ENCODE measurements at regions not wholly inside any gene's neighbourhood (a gene's known extent, or its start where the extent isn't known, plus 50 kb on each side); places are given as distances from the start of the nearest gene placed in this dataset.

DNA sequence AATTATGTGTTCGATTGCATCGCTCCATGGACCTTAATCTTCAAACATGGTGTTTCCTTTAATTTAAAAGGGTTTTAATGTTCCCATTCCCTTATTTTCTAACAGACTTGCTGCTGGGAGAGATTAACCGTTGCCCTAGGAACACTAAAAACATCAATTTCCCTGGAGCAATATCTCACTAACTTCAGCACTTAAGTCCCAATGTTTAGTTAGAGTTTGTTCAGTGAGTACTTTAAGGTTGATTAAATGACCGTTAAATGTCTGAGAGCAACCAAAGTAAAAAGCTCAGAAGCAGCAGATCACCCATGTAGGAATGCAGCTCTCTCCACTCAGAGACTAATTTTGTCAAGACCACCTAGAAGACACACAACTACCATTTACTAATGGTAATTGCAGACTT, 111.2 kb upstream of the PDE5A start:
- DNase-seq: no peak

DNA sequence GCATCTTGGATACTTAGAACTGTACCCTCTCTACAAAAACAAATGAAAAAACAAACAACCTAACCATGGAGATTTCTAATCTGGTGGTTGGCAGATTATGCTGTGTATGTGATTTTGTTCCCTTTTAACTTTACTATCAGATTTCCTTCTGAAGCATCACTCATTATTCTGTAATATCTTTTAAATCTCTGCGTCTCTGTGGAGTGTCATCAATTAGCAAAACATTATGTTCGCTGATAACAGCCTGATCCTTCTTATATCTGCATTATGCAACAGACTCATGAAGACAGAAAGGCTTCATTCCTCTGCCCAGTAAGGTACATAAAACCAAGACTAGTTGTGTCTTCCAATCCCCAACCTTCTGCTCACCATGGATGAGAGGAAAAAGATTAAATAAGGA, 110.3 kb upstream of the PDE5A start:
- DNase-seq: no peak

DNA sequence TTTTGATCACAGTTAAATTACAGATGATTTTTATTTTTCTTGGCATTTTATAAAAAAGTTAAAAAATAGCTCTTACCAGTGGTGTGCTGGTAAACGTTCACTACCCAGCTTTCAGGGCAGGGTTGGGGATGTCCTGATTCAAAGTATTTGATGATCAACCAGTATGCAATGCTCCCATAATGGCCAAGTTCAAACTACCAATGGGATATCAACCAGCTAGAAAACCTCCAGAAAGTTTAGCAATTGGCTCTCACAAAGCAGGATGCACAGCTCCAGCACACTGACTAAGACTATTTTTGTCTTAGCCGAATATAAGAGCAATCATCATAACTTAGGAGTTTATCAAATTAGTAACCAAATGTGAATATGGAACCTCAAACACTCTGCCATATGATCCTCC, 108.0 kb upstream of the PDE5A start:
- DNase-seq: no peak

DNA sequence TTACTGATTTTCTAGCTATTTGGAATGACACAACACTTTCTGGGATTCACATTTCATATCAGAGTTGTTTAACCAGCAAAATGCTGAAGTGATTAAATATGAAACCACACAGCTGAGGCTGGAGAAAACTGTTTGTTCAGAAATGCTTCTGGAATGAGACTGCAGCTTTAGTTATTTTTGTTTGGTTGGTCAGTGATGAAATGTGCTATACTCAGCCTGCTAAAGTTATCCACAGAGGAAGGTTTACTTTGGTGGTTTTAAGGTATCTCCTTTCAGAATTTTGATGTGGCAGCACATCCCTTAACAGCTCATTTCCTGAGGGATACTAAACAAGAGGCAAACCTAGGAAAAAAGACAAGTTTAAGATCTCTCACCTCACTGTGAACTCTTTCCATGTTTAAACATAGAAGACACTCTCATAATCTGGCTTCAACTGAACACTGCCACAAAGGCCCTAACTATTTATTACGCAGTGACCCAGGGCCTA, 106.6 kb upstream of the PDE5A start:
- DNase-seq: no peak

DNA sequence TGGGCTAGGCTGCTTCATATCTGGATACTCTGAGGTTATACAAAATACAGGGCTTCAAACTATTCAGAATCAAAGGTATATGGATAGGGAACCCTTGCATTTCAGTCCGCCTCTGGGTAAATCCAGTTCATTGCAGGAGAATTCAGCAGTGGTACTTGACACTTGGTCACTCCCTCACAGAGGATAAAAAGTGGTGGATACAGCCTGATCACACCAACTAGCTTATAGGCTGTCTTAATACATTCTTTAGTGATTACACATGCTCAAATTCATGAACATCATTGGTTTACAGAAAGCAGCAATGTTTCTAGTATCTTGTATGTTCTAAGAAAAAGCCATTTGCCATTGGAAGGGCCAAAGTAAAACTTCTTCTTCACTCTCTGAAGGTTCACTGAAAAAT, 104.8 kb upstream of the PDE5A start:
- no peak for DNase-seq

DNA sequence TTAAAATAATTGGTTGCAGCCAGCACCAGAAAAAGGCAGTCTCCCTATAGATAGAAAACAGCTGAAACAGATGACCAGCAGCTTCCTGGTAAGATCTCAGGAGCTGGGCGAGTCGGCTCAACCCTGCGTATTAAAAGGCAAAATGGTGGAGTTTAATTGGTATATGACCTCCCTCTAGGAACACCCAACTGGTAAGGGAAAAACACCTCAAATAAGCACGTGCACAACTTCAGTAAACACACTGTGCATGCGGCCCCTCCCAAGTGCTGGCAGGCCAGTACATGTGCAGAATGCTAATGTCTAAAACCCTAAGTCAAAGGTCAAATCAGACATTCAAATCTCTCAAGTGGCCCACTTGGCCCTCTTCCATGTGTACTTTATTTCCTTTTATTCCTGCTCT, 103.2 kb upstream of the PDE5A start:
- no peak for DNase-seq

DNA sequence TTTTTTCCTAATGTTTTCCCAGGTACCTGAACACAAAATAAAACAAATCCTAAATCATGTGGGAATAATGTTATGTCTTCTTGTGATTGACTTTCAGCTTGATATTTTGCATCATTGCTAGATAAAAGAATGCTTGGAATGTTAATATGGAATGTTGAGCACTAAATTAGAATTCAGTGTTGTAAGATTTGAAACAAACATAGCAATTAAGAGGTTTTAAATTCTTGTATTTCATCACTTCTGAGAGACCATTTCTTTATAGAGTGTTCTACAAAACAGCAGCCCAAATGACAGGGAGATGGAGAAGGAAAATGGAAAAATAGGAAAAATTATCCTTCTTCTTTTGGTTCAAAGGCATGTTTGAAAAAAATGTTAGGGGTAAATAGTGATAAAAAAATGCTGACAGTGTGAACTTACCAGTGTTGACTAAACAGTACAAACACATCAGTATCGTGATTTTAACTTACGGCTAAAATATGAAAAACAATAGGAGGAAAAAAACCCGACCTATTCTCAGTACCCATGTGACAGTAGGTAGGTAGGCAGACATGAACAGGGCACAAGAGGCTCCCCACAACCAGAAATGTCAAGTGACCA, 102.6 kb upstream of the PDE5A start:
- no peak for DNase-seq

DNA sequence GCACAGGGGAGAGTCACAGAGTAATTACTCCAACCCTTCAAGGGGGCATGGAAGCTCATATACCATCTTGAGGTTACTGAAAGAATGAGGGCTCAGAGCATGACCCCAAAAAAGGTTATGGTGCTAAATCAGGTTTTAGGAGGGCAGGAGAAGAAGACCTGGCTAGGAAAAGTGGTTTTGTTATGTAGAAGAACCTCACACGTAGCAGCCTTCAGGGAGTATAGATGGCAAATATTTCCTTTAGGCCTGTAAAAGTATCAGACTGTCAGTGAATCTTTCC, 102.0 kb upstream of the PDE5A start:
- no peak for DNase-seq

DNA sequence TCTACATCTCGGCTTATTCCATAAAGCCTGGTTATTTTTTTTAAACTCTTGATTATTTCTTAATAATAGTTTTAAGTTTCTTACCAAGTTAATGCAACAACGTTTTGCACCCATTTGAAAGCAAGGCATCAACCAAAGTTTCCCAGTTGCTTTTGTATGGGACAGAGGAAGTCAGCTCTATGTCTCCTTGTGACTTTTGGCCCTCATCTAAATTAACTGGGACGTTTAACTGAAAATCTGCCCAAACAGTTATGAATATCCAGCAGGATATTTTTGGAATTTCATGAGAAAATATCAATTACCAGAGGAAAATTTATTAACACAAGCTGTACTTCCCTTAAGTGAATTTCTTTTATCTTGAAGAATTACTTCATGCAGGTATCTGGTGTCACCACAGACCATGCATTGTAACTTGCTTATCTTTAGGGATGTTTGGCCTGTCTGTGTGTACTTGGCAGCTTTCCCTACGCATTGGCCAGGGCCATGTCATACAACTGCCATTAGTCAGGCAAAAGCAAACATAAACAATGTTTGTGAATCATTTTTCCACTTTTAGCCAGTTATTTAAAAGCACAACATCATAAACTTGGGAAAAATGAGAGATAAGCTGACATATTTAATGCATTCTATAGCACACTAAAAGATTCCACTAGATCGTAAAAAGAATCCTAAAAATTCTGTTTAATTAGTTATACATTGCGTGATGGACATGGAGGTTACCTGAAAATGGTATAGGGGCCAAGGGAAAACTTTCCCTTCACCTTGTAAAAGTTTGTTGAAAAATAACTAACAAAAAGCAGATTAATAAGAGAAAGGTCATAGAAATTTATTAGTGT, 101.4 kb upstream of the PDE5A start:
- no peak for DNase-seq

DNA sequence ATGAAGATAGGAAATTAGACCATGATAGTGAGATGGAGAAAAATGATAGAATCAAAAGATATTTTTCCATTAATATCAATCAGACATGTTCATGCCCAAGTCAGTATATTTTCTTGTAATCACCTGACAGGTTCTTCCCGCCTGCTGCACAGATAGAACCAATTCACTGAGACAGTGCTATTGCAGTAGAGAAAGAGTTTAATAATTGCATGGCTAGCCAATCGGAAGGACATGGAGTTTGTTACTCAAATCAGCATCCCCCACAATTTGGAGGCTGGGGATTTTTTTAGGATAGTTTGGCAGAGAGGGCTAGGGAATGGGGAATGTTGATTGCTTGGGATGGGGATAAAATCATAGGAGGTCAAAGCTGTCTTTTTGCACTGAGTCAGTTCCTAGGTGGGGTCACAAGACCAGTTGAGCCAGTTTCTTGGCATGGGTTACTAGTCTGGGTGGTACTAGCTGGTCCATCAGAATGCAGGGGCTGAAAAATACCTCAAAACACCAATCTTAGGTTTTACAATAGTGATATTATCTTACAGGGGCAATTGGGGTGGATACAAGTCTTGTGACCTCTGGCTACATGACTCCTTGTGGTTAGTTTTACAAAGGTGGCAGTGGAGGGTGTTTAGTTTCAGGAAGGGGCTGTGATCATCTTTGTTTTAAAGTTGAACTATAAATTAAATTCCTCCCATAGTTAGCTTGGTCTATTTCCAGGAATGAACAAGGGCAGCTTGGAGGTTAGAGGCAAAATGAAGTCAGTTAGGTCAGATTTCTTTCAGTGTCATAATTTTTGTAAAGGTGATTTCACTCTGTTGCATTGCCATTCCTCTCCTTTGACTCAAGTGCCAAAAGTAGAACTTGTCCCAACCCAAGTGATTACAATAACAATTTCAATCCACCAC, 100.3 kb upstream of the PDE5A start:
- DNase-seq: no peak

DNA sequence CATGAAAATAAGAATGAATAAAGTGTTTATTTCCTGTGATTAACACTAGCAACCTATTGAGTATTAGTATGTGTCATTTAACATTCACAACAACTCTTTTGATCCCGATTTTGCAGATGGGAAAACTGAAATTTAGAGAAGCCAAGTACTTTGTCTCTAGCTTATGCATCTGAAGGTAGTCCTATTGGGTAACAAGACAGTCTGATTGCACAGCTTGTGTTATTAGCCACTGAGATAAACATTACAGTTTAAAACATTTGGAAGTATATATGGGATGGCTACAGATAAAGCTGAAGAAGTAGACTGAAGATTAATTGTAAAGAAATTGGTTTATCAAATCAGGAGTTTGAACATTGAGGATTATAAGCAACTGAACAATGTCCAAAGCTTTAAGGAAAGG, 99.6 kb upstream of the PDE5A start:
- no peak for DNase-seq

DNA sequence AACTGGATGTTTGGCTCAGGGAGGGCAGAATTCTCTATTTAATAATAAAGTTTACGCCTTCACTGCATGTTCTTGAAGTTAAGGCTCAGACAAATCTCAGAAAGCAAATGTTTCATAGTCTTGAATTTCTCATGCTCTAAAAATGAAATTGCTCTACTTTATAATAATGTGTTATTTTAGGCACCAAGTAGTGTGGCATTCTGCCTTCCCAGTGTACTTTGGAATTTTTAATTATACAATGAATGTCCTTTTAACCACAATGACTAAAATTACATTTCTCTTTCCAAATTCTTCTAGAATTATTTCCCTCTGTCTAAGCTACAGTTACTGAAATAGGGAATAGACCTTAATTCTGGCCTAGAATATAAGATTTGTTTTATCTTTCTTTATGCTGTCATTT, 97.9 kb upstream of the PDE5A start:
- no peak for DNase-seq

DNA sequence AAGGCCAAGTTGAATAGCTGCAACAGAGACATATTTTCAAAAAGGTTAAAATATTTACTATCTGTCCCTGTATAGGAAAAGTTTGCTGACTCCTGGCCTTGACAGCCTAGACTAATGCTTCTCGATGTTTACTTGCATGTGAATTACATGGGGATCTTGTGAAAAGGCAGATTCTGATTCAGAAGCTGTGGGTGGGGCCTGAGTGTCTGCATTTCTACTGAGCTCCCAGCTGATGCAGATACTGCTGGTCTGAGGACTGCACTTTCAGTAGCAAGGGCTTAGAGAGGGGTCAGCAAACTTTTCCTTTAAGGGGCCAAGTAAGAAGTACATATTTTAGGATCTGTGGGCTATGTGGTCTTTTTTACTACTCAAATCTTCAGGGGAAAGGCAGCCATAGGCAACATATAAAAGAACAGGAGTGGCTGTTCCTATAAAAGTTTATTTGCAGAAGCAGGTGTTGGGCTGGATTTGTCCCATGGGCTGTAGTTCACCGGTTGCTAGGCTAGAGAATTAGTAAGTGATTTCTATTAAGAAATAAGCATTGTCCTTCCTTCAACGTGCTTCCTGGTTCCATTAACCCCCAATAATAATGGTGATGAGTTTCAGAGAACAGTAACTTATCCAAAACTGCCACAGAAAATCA, 97.2 kb upstream of the PDE5A start:
- DNase-seq: no peak

DNA sequence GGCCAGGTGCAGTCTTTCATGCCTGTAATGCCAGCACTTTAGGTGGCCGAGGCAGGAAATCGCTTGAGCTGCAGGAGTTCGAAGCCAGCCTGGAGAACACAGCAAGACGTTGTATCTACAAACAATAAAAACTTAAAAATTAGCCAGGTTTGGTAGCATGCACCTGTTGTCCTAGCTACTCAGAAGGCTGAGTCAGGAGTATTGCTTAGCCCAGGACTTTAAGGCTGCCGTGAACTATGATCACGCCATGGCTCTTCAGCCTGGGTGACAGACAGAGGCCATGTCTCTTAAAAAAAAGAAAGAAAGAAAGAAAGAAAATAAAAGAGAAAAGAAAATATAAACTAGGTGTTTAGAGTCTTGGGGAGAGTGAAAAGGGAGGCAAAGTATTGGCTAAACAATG, 96.4 kb upstream of the PDE5A start:
- DNase-seq: no peak

DNA sequence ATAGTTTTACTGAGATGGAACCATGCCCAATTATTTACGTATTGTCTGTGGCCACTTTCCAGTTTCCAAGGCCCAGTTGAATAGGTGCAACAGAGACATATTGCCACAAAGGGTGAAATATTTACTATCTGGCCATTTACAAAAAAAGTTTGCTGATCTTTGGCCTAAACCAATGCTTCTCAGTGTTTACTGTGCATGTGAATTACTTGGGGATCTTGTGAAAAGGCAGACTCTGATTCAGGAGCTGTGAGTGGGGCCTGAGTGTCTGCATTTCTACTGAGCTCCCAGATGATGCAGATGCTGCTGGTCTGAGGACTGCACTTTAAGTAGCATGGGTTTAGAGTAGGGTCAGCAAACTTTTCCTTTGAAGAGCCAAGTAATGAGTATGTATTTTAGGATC, 94.1 kb upstream of the PDE5A start:
- no peak for DNase-seq

DNA sequence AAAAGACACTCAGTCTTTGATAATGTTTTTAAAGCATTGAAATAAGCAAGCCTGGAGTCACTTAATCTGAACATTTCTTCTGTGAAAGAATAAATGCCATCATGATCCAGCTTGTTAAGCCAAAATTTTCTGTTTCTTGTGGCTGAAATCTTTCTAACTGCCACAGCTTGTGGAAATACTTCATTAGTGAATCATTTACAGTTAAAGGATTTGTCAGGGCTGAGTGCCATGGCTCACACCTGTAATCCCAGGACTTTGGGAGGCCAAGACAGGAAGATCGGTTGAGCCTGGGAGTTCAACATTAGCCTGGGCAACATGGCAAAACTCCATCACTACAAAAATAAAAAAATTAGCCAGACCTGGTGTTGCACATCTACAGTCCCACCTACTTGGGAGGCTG, 93.3 kb upstream of the PDE5A start:
- DNase-seq: no peak

DNA sequence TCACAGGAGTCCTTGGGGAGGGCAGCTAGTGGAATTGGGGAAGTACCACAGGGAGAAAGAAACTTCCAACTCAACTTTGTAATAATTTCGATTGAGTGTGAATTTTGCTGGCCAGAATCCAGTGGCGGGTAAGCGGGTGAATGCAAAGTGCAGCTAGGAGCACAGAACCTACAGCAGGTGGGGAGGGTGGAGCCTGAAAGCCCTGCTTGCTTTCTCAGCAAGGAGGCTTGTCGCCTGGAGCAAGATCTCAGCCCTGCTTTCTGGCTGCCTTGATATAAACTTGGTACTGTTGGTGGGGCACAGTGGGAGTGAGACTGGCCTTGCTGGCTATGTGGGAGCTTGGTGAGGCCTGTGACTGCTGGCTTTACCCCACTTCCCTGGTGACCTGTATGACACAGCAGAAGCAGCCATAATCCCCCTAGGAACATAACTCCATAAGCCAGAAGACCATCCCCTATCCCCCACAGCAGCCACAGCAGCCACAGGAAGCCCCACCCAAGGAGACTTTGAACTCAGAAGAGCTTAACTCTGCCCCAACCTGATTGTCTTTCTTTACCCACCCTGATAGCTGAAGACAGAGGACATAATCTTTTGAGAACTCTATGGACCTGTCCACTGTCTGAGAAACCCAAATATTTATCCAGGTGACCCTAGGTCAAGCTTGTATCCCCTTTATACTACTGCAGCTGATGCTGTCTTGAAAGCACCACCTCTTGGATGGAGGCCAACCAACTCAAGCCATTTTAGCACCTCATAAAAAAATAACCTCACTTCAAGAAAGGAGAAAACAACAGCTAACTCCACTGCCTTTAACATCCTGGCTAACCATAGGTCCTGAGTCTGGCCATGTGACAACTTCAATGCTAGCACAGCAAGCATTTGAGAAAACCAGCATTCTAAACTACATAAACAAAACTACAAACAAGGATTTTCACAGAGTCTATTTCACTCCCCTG, 87.2 kb upstream of the PDE5A start:
- DNase-seq: no peak

DNA sequence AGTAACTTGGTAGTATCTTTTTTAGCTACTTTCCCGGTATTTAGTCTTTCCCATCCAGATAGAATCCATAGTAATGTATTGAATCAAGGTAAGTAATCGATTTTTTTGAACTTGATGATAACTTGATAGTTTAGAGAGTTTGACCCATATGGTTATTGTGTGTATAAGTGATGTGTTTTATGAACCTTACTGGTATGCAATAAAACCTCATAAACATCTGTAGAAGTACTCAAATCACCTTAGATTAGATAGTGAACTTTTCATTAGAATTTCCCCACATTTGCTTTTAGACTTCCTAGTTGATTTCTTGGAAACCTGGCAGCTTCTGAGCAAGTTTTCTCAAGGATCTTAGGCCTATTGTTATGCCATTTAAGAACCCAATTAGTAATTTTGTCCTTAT, 80.8 kb upstream of the PDE5A start:
- DNase-seq: no peak

DNA sequence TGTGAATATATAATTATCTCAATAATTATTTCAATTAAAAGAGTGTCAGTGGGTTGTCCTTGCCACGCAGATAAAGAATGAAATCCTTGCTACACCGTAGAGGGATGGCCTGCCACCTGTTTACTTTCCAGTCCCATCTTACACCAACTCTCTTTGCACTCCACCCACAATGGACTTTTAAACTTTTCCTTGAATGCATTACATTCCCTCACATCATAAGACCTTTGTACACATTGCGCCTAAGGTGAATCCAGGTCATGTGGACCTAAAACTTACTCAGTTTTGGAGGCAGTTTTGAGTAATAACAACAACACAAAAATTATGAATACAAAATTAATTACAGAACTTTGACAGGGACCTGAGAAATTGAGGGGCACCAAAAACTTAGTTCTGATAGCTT, 78.7 kb upstream of the PDE5A start:
- no peak for DNase-seq

DNA sequence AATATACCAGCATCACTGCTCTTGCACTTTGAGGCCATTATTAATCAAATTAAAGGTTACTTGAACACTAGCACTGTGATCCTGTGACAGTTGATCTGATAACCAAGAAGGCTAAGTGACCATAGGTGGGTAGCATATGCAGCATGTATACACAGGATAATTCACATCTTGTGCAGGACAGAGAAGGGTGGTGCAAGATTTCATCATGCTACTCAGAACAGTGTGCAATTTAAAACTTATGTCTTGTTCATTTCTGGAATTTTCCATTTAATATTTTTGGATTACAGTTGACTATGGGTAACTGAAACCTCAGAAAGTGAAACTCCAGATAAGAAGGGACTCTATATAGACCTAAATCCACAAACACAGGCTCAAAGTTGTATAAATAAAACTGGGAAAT, 78.2 kb upstream of the PDE5A start:
- no peak for DNase-seq

DNA sequence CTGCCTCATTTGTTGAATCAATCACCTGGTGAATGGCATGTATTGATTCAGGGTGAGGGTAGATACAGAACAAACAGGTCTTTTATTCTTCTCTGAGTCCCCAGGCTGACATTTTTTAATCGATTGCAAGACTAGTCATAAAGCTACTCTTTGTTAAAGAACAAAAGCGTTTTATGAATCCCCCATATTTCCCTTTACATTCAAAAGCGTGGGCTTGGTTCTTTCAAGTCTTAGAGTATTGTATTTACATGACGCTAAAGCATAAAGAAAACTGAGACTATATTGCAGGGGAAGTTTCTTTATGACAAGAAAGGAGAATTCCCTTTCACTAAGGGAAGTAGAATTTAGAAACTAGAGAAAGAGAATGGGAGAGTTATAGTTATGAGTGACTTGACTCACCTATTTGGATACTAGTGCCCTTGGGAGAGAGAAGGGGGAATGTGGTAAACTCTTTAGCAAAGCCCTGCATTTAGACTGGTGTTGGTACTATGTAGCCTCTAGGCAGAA, 69.3 kb upstream of the PDE5A start:
- no peak for DNase-seq

DNA sequence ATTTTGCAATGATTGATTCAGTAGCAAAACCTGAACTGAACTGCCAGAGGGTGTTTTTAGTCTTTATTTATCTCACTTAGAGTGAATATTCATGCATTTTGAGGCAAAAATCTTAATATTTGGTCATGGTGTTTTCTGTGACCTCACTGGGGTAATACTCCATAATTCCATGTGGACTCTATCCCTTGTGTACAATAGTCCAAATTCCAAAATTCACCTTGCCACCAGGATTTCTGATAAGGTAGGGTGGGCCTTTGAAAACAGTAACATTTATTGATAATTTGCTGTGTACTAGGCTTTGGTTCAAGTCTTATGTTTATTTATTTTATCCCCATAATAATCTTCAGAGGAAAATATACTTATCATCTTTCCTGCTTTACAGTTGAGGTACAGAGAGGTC, 68.4 kb upstream of the PDE5A start:
- no peak for DNase-seq

Data from NCI-H2227 treated with DMSO at 0.1 percent for 48 hours (cell line).